NCI-H345 treated with DMSO at 0.1 percent for 48 hours (cell line): ENCODE measurements at regions not wholly inside any gene's neighbourhood (a gene's known extent, or its start where the extent isn't known, plus 50 kb on each side); places are given as distances from the start of the nearest gene placed in this dataset.
"Not testable (repeated sequence)": the region's sequence is repeated elsewhere in the genome, so short reads cannot be mapped to it uniquely, and the experiment has no call there.

ENCODE experiments used
- DNase-seq: peaks from one replicate; lab custom pipeline; 2025; ENCODE audit not compliant: unreplicated experiment; lab: John Stamatoyannopoulos, UW

GRCh38 chr10:64374346-64374745 lies 853.1 kb downstream of the REEP3 start:
- DNase-seq, result no peak

- DNase-seq, result no peak
Measured at GRCh38 chr10:64376167-64376566, 855.0 kb downstream of the REEP3 start.

GRCh38 chr10:64379898-64380297 lies 858.7 kb downstream of the REEP3 start:
- no peak for DNase-seq

GRCh38 chr10:64385355-64385754 lies 864.2 kb downstream of the REEP3 start:
- DNase-seq, result no peak

GRCh38 chr10:64394744-64395143 lies 873.5 kb downstream of the REEP3 start:
- no peak for DNase-seq

- no peak for DNase-seq
Measured at GRCh38 chr10:64396105-64396708, 875.0 kb downstream of the REEP3 start.

- DNase-seq, result no peak
Measured at GRCh38 chr10:64397125-64397524, 875.9 kb downstream of the REEP3 start.

- DNase-seq, result no peak
Measured at GRCh38 chr10:64408391-64409183, 887.4 kb downstream of the REEP3 start.

- no peak for DNase-seq
Measured at GRCh38 chr10:64409349-64409748, 888.1 kb downstream of the REEP3 start.

- DNase-seq, result no peak
Measured at GRCh38 chr10:64416011-64416410, 894.8 kb downstream of the REEP3 start.

- DNase-seq, result no peak
Measured at GRCh38 chr10:64419461-64419860, 898.3 kb downstream of the REEP3 start.

GRCh38 chr10:64426745-64427144 lies 905.5 kb downstream of the REEP3 start:
- DNase-seq, result no peak

GRCh38 chr10:64430690-64431323 lies 909.6 kb downstream of the REEP3 start:
- DNase-seq, result no peak

- DNase-seq, result not testable (repeated sequence)
Measured at GRCh38 chr10:64441872-64442271, 920.7 kb downstream of the REEP3 start.

GRCh38 chr10:64444163-64444562 lies 923.0 kb downstream of the REEP3 start:
- DNase-seq, result no peak

- DNase-seq, result no peak
Measured at GRCh38 chr10:64444564-64444963, 923.4 kb downstream of the REEP3 start.

- DNase-seq, result no peak
Measured at GRCh38 chr10:64449603-64450002, 928.4 kb downstream of the REEP3 start.

- DNase-seq, result no peak
Measured at GRCh38 chr10:64450312-64450711, 929.1 kb downstream of the REEP3 start.

- DNase-seq, result no peak
Measured at GRCh38 chr10:64454962-64455361, 933.8 kb downstream of the REEP3 start.

- DNase-seq, result no peak
Measured at GRCh38 chr10:64458306-64458705, 937.1 kb downstream of the REEP3 start.

- no peak for DNase-seq
Measured at GRCh38 chr10:64463406-64463805, 942.2 kb downstream of the REEP3 start.

GRCh38 chr10:64465653-64466052 lies 944.5 kb downstream of the REEP3 start:
- no peak for DNase-seq
